Naive thymus-derived CD4-positive, alpha-beta T cell (primary cell): ENCODE measurements at regions not wholly inside any gene's neighbourhood (a gene's known extent, or its start where the extent isn't known, plus 50 kb on each side); places are given as distances from the start of the nearest gene placed in this dataset.
A peak's percentile ranks its signal among the peaks of the same experiment; 100 is the strongest.

ENCODE experiments used
- ATAC-seq: fragments of 150-1000 bp; cut with Tn5 transposase; 2 replicates; pipeline ENCODE4 v1.10.0; 2021; ENCODE audit warnings: mild to moderate bottlenecking, moderate library complexity
- CTCF ChIA-PET: fragments of 350-600 bp; sonication (Branson Sonifier 250); formaldehyde crosslinking; loops from one replicate; lab custom pipeline; 2021; ENCODE audit warnings: antibody characterized with exemption; lab: Charles Lee
- POLR2A ChIA-PET: fragments of 350-600 bp; sonication (Branson Sonifier 250); formaldehyde crosslinking; loops from one replicate; lab custom pipeline; 2021; ENCODE audit warnings: antibody characterized with exemption, inconsistent platforms; lab: Charles Lee
- DNase-seq, 9 donors: peaks; one replicate each; pipeline versions ENCODE4 v3.0.0 to v3.0.0-alpha.2; 2020 to 2022; ENCODE audit warnings: mixed read lengths in 1 of 9
- H3K27ac ChIP-seq: one replicate; pipeline ENCODE4 v1.7.0; 2013; ENCODE audit warnings: mild to moderate bottlenecking, low read depth, low read length, moderate library complexity
- H3K27me3 ChIP-seq, 2 donors: one replicate each; pipeline ENCODE4 v1.7.0; 2013; ENCODE audit warnings: low read length in 2 of 2, mild to moderate bottlenecking in 2 of 2, moderate library complexity in 2 of 2; ENCODE audit not compliant: control insufficient read depth in 2 of 2, insufficient read depth in 2 of 2
- H3K36me3 ChIP-seq, 3 experiments: 1 replicate in 2 of 3; 2 replicates in 1 of 3; pipeline ENCODE4 v1.7.0; 2013; ENCODE audit warnings: low read length in 3 of 3, mild to moderate bottlenecking in 3 of 3, moderate library complexity in 1 of 3; ENCODE audit not compliant: insufficient read depth in 3 of 3, control insufficient read depth in 2 of 3
- H3K4me1 ChIP-seq, 2 donors: one replicate each; pipeline ENCODE4 v1.7.0; 2013; ENCODE audit warnings: low read length in 2 of 2, mild to moderate bottlenecking in 2 of 2, moderate library complexity in 1 of 2; ENCODE audit not compliant: control insufficient read depth in 2 of 2, insufficient read depth in 2 of 2
- H3K4me3 ChIP-seq: 2 replicates; pipeline ENCODE4 v1.7.0; 2013; ENCODE audit warnings: mild to moderate bottlenecking, low read length
- H3K9me3 ChIP-seq, 3 experiments: 1 replicate in 2 of 3; 2 replicates in 1 of 3; pipeline ENCODE4 v1.7.0; 2013; ENCODE audit warnings: low read length in 3 of 3; ENCODE audit not compliant: control insufficient read depth in 2 of 3
- H3K27ac Mint-ChIP-seq, 9 donors: one replicate each; pipeline ENCODE4 v1.8.0; 2020 to 2022; ENCODE audit warnings: mixed read lengths in 9 of 9, mild to moderate bottlenecking in 8 of 9, moderate library complexity in 5 of 9, inconsistent platforms in 2 of 9
- H3K27me3 Mint-ChIP-seq, 5 donors: one replicate each; pipeline ENCODE4 v1.8.0; 2021 to 2022; ENCODE audit warnings: mixed read lengths in 5 of 5, mild to moderate bottlenecking in 1 of 5
- H3K36me3 Mint-ChIP-seq, 5 donors: one replicate each; pipeline ENCODE4 v1.8.0; 2020 to 2022; ENCODE audit warnings: mixed read lengths in 5 of 5, mild to moderate bottlenecking in 3 of 5, inconsistent platforms in 1 of 5
- H3K4me1 Mint-ChIP-seq, 7 donors: one replicate each; pipeline ENCODE4 v1.8.0; 2020 to 2022; ENCODE audit warnings: mixed read lengths in 7 of 7, mild to moderate bottlenecking in 3 of 7, inconsistent platforms in 1 of 7
- H3K4me3 Mint-ChIP-seq, 10 donors: one replicate each; pipeline ENCODE4 v1.8.0; 2020 to 2022; ENCODE audit warnings: mild to moderate bottlenecking in 10 of 10, mixed read lengths in 10 of 10, moderate library complexity in 6 of 10, inconsistent platforms in 2 of 10
- H3K9me3 Mint-ChIP-seq, 11 donors: one replicate each; pipeline ENCODE4 v1.8.0; 2020 to 2022; ENCODE audit warnings: mixed read lengths in 11 of 11, mild to moderate bottlenecking in 4 of 11, inconsistent platforms in 1 of 11, moderate library complexity in 1 of 11
- intact Hi-C, 2 donors: fragments of 100-400 bp; cut with micrococcal nuclease; formaldehyde crosslinking; loops; one replicate each; pipeline ENCODE4 v1.15.1; 2023

GRCh38 chr11:15565880-15566279 lies 451.2 kb downstream of the INSC start:
- intact Hi-C loops = no loop called here
- Histone ChIP-seq H3K9me3 (no peaks in the 10 kb centered on the region), H3K27me3 (no peaks in the 10 kb centered on the region), H3K36me3 (no peaks in the 10 kb centered on the region), H3K4me1 (no peaks in the 10 kb centered on the region), H3K4me3 (no peak overlapping the region), H3K27ac (no peak overlapping the region)
- ATAC-seq (no peak), DNase-seq (no peak)
- Mint-ChIP-seq H3K4me1 (no peaks in the 10 kb centered on the region), H3K27ac (no peak overlapping the region), H3K4me3 (no peak overlapping the region), H3K27me3 (peaks cover 0 to 13% (median 3%) of the 10 kb centered on the region in 5 donors), H3K36me3 (no peaks in the 10 kb centered on the region), H3K9me3 (peaks cover 0 to 4% (median 0%) of the 10 kb centered on the region in 11 donors)
- ChIA-PET POLR2A (no interaction called here), CTCF (no interaction called here)

- Mint-ChIP-seq H3K36me3 (no peaks in the 10 kb centered on the region), H3K9me3 (peaks cover 0 to 4% (median 1%) of the 10 kb centered on the region in 11 donors), H3K27ac (no peak overlapping the region), H3K27me3 (peaks cover 0 to 13% (median 3%) of the 10 kb centered on the region in 5 donors), H3K4me1 (no peaks in the 10 kb centered on the region), H3K4me3 (no peak overlapping the region)
- ChIA-PET POLR2A (no interaction called here), CTCF (no interaction called here)
- intact Hi-C loops = no loop called here
- ATAC-seq (no peak), DNase-seq (no peak)
- no peaks in the 10 kb centered on the region for H3K4me1 ChIP-seq
- H3K27ac ChIP-seq = no peak overlapping the region
- H3K36me3 ChIP-seq = no peaks in the 10 kb centered on the region
- H3K9me3 ChIP-seq = no peaks in the 10 kb centered on the region
- no peaks in the 10 kb centered on the region for H3K27me3 ChIP-seq
- no peak overlapping the region for H3K4me3 ChIP-seq
Measured at GRCh38 chr11:15568440-15568839, 453.7 kb downstream of the INSC start.

GRCh38 chr11:15569305-15570025 lies 454.7 kb downstream of the INSC start:
- Histone ChIP-seq H3K27ac (no peak overlapping the region), H3K4me1 (no peaks in the 10 kb centered on the region), H3K36me3 (no peaks in the 10 kb centered on the region), H3K4me3 (no peak overlapping the region), H3K27me3 (no peaks in the 10 kb centered on the region), H3K9me3 (no peaks in the 10 kb centered on the region)
- no peaks in the 10 kb centered on the region for H3K4me1 Mint-ChIP-seq
- H3K4me3 Mint-ChIP-seq = no peak overlapping the region
- intact Hi-C loops = no loop called here
- no peak for DNase-seq
- POLR2A ChIA-PET = no interaction called here
- no peaks in the 10 kb centered on the region for H3K36me3 Mint-ChIP-seq
- H3K27ac Mint-ChIP-seq = no peak overlapping the region
- CTCF ChIA-PET = no interaction called here
- peaks cover 0 to 13% (median 3%) of the 10 kb centered on the region in 5 donors for H3K27me3 Mint-ChIP-seq
- ATAC-seq = no peak
- peaks cover 0 to 4% (median 0%) of the 10 kb centered on the region in 11 donors for H3K9me3 Mint-ChIP-seq

- Mint-ChIP-seq H3K36me3 (no peaks in the 10 kb centered on the region), H3K4me1 (no peaks in the 10 kb centered on the region), H3K27ac (no peak overlapping the region), H3K9me3 (peaks cover 0 to 4% (median 0%) of the 10 kb centered on the region in 11 donors), H3K4me3 (no peak overlapping the region), H3K27me3 (peaks cover 0 to 4% (median 0%) of the 10 kb centered on the region in 5 donors)
- Histone ChIP-seq H3K4me1 (no peaks in the 10 kb centered on the region), H3K4me3 (no peak overlapping the region), H3K27ac (no peak overlapping the region), H3K36me3 (no peaks in the 10 kb centered on the region), H3K9me3 (no peaks in the 10 kb centered on the region), H3K27me3 (no peaks in the 10 kb centered on the region)
- CTCF ChIA-PET = no interaction called here
- DNase-seq = no peak
- intact Hi-C loops = no loop called here
- no peak for ATAC-seq
- POLR2A ChIA-PET = no interaction called here
Measured at GRCh38 chr11:15575409-15575808, 460.7 kb downstream of the INSC start.

- no peaks in the 10 kb centered on the region for H3K4me1 Mint-ChIP-seq
Measured at GRCh38 chr11:15576769-15577168, 462.0 kb downstream of the INSC start.

GRCh38 chr11:15577519-15577918 lies 462.8 kb downstream of the INSC start:
- CTCF ChIA-PET = no interaction called here
- Histone ChIP-seq H3K4me3 (no peak overlapping the region), H3K4me1 (no peaks in the 10 kb centered on the region), H3K36me3 (no peaks in the 10 kb centered on the region), H3K27ac (no peak overlapping the region), H3K27me3 (no peaks in the 10 kb centered on the region), H3K9me3 (no peaks in the 10 kb centered on the region)
- peak; percentile 58 for ATAC-seq
- H3K27ac Mint-ChIP-seq = no peak overlapping the region
- no peak for DNase-seq
- no peaks in the 10 kb centered on the region for H3K4me1 Mint-ChIP-seq
- no peak overlapping the region for H3K4me3 Mint-ChIP-seq
- H3K36me3 Mint-ChIP-seq = no peaks in the 10 kb centered on the region
- H3K27me3 Mint-ChIP-seq = peaks cover 0 to 4% (median 0%) of the 10 kb centered on the region in 5 donors
- POLR2A ChIA-PET = no interaction called here
- peaks cover 0 to 4% (median 0%) of the 10 kb centered on the region in 11 donors for H3K9me3 Mint-ChIP-seq
- intact Hi-C loops = no loop called here

More at GRCh38 chr11:15576769-15577168, 462.0 kb downstream of the INSC start:
- H3K9me3 Mint-ChIP-seq = peaks cover 0 to 4% (median 0%) of the 10 kb centered on the region in 11 donors
- no peaks in the 10 kb centered on the region for H3K4me1 ChIP-seq
- no peak overlapping the region for H3K27ac Mint-ChIP-seq
- H3K4me3 ChIP-seq = no peak overlapping the region
- no peaks in the 10 kb centered on the region for H3K9me3 ChIP-seq
- intact Hi-C loops = no loop called here
- no peak overlapping the region for H3K4me3 Mint-ChIP-seq
- POLR2A ChIA-PET = no interaction called here
- no peaks in the 10 kb centered on the region for H3K36me3 ChIP-seq
- DNase-seq (no peak), ATAC-seq (no peak)
- no peaks in the 10 kb centered on the region for H3K36me3 Mint-ChIP-seq
- no peak overlapping the region for H3K27ac ChIP-seq
- H3K27me3 Mint-ChIP-seq = peaks cover 0 to 4% (median 0%) of the 10 kb centered on the region in 5 donors
- CTCF ChIA-PET = no interaction called here
- no peaks in the 10 kb centered on the region for H3K27me3 ChIP-seq
